HG02623 (cell line): ENCODE measurements at regions not wholly inside any gene's neighbourhood (a gene's known extent, or its start where the extent isn't known, plus 50 kb on each side); places are given as distances from the start of the nearest gene placed in this dataset.
A peak's percentile ranks its signal among the peaks of the same experiment; 100 is the strongest.

Experiments used
- ATAC-seq: cut with Tn5 transposase; IDR thresholded peaks from one replicate; pipeline ENCODE4 v1.9.1; 2021; ENCODE audit warnings: moderate library complexity; ENCODE audit not compliant: unreplicated experiment

DNA sequence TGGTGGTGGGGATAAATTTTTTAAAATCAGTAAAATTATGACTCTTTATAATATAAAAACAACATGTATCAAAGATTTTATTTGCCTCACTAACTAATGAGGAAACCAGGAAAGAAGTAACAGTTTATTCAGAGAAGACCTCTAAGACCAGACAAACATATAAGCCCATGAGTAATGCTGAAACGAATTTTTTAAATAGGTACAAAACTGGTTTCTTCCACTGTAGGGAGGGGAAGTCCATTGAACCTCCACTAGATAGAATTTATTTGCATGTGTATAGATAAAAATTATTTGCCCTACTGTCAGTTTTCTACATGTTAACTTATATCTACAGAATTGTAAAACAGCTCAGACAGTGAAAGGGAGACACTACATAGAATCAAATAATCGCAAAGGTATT, 86.8 kb downstream of the ZC3H11B start:
- ATAC-seq, result peak; percentile 47

- no peak for ATAC-seq
These were observed 89.5 kb downstream of the ZC3H11B start for GRCh38 chr1:219523411-219523810.

GRCh38 chr1:219521325-219521724, 91.6 kb downstream of the ZC3H11B start:
- ATAC-seq, result no peak

DNA sequence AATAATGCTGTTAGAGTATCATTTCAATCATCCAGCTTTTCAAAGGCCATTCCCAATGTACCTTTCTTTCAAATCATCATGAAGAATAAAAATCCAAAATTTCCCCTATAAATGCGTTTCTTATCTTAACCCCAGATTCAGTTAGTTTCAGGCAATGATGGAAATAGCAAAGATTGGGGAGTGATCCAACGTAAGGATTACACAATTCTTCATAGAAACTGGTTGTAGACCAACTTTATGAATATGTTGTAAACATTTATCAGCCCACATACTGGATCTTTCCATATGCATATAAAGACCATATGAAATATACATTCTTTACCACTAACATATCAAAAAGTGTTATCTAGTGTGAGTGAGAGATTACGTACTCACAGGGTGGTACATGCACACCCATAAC, 92.7 kb downstream of the ZC3H11B start:
- no peak for ATAC-seq

GRCh38 chr1:219518907-219519248, 94.0 kb downstream of the ZC3H11B start:
- ATAC-seq, result no peak

DNA sequence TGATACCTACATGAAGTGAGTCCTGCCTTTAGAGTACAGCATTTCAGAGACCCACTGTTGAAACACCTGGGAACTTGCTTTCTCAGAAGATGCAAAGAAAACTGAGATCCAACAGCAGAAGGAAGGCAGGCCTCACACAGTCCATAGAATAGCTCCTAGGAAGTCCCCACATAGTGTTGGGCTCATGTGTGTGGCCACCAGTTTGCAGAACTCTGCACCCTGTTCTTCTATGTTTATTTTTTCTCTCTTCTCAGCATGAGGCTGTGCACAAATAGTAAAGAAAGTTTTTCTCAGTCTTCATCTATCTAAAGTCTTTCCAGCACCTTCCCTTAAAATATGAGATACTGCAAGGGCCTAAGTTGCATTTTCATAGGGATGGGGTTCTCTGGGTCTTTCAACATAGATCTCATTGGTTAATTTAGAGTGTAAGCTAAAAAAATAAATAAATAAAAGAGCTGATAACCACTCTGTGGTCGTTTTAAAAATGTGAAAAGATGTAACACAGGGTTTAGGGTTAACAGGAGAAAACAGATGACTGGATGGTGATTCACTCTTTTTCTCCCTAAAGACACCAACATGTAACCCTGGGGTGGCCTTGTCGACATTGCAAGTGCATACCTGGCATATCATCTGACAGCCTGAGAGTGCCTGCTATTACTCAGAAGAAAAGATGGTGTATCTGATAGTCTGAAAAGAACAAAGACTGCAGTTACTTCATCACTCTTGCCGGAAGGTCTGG, 94.6 kb downstream of the ZC3H11B start:
- no peak for ATAC-seq

GRCh38 chr1:219517031-219517430, 95.9 kb downstream of the ZC3H11B start:
- no peak for ATAC-seq

DNA sequence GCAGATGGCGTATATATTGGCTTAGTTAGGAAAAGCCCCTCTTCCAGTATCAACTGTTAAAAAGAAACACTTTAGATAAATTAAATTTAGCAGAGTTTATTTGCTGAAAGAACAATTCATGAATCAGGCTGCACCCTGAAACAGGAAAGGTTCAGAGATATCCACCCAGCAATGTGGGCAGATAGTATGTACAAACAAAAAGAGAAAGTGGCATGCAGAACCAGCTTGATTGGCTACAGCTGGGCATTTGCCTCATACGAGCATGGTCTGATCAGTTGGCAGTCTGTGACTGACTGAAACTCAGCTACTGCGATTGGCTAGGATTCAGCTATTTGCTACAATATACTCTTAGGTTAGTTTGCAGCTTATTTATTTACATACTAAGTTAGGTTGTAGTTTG, 98.2 kb downstream of the ZC3H11B start:
- ATAC-seq, result no peak

DNA sequence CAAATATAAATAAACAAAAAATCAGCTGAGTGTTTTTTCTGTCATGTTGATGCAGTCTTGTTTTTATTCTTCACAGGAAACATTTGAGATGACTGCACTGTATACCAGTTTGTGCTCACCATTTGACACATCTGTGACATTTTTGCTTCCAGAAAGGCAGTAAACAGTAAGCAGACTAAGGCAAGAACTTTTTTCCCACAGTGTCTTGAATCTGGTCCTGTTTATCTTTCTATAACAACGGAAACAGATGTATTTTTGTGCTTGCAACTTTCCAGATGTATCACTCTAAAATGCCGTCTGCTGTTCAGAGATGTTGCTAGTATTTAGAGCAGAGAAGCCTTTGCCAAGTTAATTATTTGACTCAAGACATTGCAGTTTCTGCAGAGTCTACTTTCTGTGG, 105.5 kb downstream of the ZC3H11B start:
- ATAC-seq, result no peak

- no peak for ATAC-seq
These were observed 106.0 kb downstream of the ZC3H11B start for GRCh38 chr1:219506936-219507335.

GRCh38 chr1:219506473-219506899, 106.4 kb downstream of the ZC3H11B start:
- ATAC-seq, result no peak

DNA sequence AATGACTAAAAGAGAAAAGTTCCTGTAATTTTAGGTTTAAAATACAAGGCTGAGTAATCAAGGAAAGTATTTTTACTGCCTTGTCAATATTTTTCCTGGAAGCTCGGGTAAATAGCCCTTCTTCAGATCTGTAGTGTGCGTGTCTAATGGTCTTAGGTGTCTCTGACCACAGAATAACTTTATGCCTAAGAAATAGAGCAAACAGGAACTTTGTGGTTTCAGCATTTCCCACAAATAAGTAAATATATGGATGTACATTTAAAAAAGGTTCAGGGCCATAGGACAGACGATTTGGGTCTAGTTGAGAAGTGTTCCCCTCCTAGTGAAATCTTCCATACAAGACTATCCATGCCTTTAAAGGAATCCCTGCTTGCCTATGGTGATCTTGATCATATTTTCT, 107.0 kb downstream of the ZC3H11B start:
- ATAC-seq, result no peak

GRCh38 chr1:219503604-219504003, 109.3 kb downstream of the ZC3H11B start:
- ATAC-seq, result no peak

GRCh38 chr1:219500327-219500897, 112.5 kb downstream of the ZC3H11B start:
- ATAC-seq, result no peak

- no peak for ATAC-seq
These were observed 114.2 kb downstream of the ZC3H11B start for GRCh38 chr1:219498666-219499065.

DNA sequence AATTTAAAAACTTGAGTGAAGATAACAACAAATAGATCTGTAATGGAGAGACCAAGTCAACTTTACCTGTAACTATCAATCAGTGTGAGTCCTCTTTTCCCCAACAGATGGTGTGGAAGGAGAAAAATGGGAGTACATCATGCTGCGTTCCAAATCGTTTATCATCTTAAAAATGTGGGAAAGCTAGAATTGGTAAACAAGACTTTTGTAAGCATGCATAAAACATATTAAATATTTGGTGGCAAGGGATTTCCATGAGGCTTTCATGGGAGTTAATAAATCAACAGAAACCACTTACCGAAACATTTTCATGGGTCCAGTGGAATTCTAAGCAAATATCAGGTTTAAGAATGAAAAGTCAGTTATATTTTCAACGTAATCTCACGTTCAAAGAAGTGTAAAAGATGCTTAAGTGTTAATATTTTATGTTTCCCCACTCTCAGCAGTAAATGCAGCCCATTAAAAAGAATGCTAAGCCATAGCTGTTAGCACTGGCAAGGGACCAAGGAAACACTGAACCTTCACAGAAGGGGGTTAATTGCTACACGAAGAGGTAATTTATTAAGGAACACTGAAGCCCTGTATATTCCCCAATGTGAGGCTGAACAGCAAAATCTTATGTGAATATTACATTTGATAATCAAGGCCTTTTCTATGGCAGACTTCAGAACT, 117.0 kb downstream of the ZC3H11B start:
- ATAC-seq, result no peak

DNA sequence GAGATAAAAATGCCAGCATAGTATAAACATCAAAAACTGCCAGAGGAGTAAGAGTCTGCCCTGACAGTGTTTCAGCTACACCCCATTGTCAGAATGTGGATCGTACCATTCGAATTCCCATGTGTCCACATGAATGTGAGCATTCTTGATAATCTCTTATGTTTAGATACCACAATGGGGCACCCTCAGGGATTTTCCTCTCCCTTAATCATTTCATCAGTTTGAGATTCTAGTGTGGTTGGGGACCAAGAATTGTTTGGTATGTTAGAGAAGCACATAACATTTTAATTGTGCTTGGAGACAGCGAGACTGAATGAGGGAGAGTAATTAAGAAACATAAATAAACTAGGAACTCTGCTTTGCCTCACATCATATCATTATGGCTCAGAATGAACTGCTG, 120.2 kb downstream of the ZC3H11B start:
- no peak for ATAC-seq

- ATAC-seq, result no peak
These were observed 122.3 kb downstream of the ZC3H11B start for GRCh38 chr1:219490566-219490965.

- ATAC-seq, result no peak
These were observed 123.3 kb downstream of the ZC3H11B start for GRCh38 chr1:219489636-219490035.

DNA sequence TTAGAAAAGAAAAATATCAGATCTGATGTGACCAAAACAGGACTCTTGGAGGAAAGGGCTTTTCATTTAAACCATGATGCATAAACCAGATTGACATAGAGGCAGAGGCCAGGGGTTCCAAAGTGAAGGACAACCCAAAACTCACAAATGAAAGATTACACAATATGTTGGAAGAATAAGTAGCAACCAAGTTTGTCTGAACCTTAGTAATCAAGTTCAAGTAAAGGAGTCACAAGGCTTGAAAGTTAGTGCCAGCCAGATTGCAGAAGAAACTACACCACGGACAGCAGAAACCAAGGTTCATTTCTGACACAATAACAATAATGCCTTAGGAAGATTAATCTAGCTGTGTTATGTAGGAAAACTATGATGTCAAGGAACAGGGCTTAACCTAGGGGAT, 124.6 kb downstream of the ZC3H11B start:
- no peak for ATAC-seq

GRCh38 chr1:219483530-219483929, 129.4 kb downstream of the ZC3H11B start:
- no peak for ATAC-seq

- no peak for ATAC-seq
These were observed 132.9 kb downstream of the ZC3H11B start for GRCh38 chr1:219480011-219480410.
